ENCODE measurements at regions not wholly inside any gene's neighbourhood (a gene's known extent, or its start where the extent isn't known, plus 50 kb on each side); places are given as distances from the start of the nearest gene placed in this dataset.

DNA sequence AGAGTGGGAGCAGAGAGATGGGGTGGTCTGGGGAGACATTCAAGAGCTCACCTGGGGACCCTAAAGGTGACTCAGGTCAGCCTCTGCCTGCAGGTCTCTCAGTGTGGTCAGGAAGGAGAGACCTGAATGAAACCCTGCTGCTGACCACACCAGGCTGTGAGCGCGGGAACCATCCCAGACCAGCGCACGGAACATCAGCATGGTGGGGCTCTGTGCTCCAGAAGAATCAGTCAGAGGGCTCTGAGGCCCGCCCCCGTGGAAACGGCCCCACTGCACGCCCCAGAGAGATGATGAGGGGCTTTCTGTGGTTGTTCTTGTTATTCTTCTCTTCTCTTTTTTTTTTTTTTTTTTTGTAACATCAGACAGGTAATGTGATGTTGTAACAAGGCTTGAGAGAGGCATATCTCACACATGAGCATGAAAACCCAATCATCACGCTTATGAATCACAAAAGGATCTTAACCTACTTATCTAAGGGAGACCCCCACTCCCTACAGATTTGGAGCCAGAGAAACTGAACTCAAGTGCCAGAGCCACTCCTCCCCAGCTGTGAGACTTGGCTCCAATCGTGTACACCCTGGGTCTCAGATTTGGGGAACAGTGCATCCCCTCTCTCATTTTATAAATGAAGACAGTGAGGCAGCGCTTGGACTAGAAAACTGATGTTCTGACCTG is 302.2 kb downstream of the EIPR1 start:
- TF ChIP-seq, protein P1, sequence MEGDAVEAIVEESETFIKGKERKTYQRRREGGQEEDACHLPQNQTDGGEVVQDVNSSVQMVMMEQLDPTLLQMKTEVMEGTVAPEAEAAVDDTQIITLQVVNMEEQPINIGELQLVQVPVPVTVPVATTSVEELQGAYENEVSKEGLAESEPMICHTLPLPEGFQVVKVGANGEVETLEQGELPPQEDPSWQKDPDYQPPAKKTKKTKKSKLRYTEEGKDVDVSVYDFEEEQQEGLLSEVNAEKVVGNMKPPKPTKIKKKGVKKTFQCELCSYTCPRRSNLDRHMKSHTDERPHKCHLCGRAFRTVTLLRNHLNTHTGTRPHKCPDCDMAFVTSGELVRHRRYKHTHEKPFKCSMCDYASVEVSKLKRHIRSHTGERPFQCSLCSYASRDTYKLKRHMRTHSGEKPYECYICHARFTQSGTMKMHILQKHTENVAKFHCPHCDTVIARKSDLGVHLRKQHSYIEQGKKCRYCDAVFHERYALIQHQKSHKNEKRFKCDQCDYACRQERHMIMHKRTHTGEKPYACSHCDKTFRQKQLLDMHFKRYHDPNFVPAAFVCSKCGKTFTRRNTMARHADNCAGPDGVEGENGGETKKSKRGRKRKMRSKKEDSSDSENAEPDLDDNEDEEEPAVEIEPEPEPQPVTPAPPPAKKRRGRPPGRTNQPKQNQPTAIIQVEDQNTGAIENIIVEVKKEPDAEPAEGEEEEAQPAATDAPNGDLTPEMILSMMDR (IDR thresholded peaks at IDR 0.05 in 4 of 5, conservative IDR thresholded peaks at IDR 0.05 in 1 of 5), result no peak
- TF ChIP-seq POLR2A (IDR thresholded peaks at IDR 0.05), result no peak

Data from gastrocnemius medialis (tissue), 4 donors.